K562 (cell line): ENCODE measurements at regions not wholly inside any gene's neighbourhood (a gene's known extent, or its start where the extent isn't known, plus 50 kb on each side); places are given as distances from the start of the nearest gene placed in this dataset.

Experiments used
- ATAC-seq: fragments of 200-7000 bp; cut with Tn5 transposase; 3 replicates; pipeline ENCODE4 v1.9.1; 2020; ENCODE audit warnings: moderate library complexity
- BruUV-seq: library from RNA; stranded (reverse); fragments of 400-500 nt; replicated peaks from 2 replicates; lab custom pipeline; 2021; lab: Mats Ljungman, UMichigan
- CTCF ChIA-PET: fragments of 300-600 bp; formaldehyde crosslinking; extraction: SDS; loops from one replicate; lab custom pipeline; 2021; ENCODE audit warnings: low intra/inter-chr PET ratio; lab: Yijun Ruan, JAX
- POLR2A ChIA-PET: fragments of 300-600, 350-650 bp; sonication (Branson Sonifier 250); formaldehyde crosslinking; extraction: SDS; loops from one replicate; lab custom pipeline; 2021; ENCODE audit warnings: antibody characterized with exemption, inconsistent platforms; lab: Yijun Ruan, JAX
- DNase-seq, 4 experiments: peaks; one replicate each; pipeline versions ENCODE4 v3.0.0 to v3.0.0-alpha.2; 2011 to 2018; ENCODE audit warnings: low spot score in 3 of 4, mixed read lengths in 3 of 4; ENCODE audit errors: extremely low read depth in 1 of 4
- FAIRE-seq: peaks from 2 replicates; lab custom pipeline; 2011; peaks lifted over from hg19 to GRCh38; lab: Jason Lieb, UNC
- H2AFZ ChIP-seq: 2 replicates; pipeline ENCODE4 v1.6.0; 2011; ENCODE audit warnings: low read depth, low read length, control low read depth, inconsistent platforms
- H3K27ac ChIP-seq: fragments of 200-600 bp; 3 replicates; pipeline ENCODE4 v1.8.0; 2011; ENCODE audit warnings: low read depth, mild to moderate bottlenecking, control low read depth, inconsistent platforms, low read length, moderate library complexity, mixed read lengths; ENCODE audit errors: extremely low read depth
- H3K27me3 ChIP-seq, 2 experiments: fragments of 300-600 bp in 1 of 2; 2 replicates in 1 of 2; 3 replicates in 1 of 2; pipeline versions ENCODE4 v1.6.0 to v1.8.0; 2011; ENCODE audit warnings: inconsistent platforms in 2 of 2, low read length in 2 of 2, mild to moderate bottlenecking in 1 of 2, mixed read lengths in 1 of 2, moderate library complexity in 1 of 2; ENCODE audit not compliant: control insufficient read depth in 2 of 2, insufficient read depth in 2 of 2
- H3K36me3 ChIP-seq: fragments of 300-600 bp; 3 replicates; pipeline ENCODE4 v1.8.0; 2011; ENCODE audit warnings: mild to moderate bottlenecking, low read length, inconsistent platforms; ENCODE audit not compliant: control insufficient read depth, insufficient read depth
- H3K4me1 ChIP-seq, 2 experiments: fragments of 200-600 bp in 1 of 2; replicated peaks in 1 of 2; 2 replicates in 1 of 2; 3 replicates in 1 of 2; pipeline versions ENCODE4 v1.5.1 to v1.8.0; 2011; ENCODE audit warnings: inconsistent platforms in 2 of 2, low read length in 2 of 2, mild to moderate bottlenecking in 1 of 2, mixed read lengths in 1 of 2, moderate library complexity in 1 of 2; ENCODE audit not compliant: control insufficient read depth in 2 of 2, insufficient read depth in 2 of 2
- H3K4me2 ChIP-seq: 2 replicates; pipeline ENCODE4 v1.6.1; 2011; ENCODE audit warnings: low read length, control low read depth, inconsistent platforms, mixed read lengths; ENCODE audit not compliant: insufficient read depth
- H3K4me3 ChIP-seq: fragments of 200-600 bp; sonication (generic), shearing (Covaris generic); 2 replicates; pipeline ENCODE4 v1.5.1; 2016; ENCODE audit warnings: control low read depth, inconsistent platforms
- H3K79me2 ChIP-seq: fragments of 200-600 bp; 3 replicates; pipeline ENCODE4 v1.8.0; 2011; ENCODE audit warnings: low read length, inconsistent platforms; ENCODE audit not compliant: control insufficient read depth, insufficient read depth
- H3K9ac ChIP-seq, 2 experiments: 2 replicates each; pipeline versions ENCODE4 v1.6.0 to v1.6.1; 2011; ENCODE audit warnings: low read depth in 2 of 2, low read length in 2 of 2, control low read depth in 1 of 2, inconsistent platforms in 1 of 2, mild to moderate bottlenecking in 1 of 2, mixed read lengths in 1 of 2; ENCODE audit not compliant: insufficient read depth in 1 of 2
- H3K9me1 ChIP-seq: one replicate; pipeline ENCODE4 v1.6.0; 2011; ENCODE audit warnings: inconsistent platforms, mild to moderate bottlenecking, low read length, moderate library complexity; ENCODE audit not compliant: control insufficient read depth, insufficient read depth
- H3K9me3 ChIP-seq: replicated peaks from 2 replicates; pipeline ENCODE4 v1.5.1; 2011; ENCODE audit warnings: low read depth, low read length, inconsistent platforms; ENCODE audit not compliant: control insufficient read depth, insufficient read depth
- H4K20me1 ChIP-seq: replicated peaks from 2 replicates; pipeline ENCODE4 v1.6.1; 2011; ENCODE audit warnings: low read length, inconsistent platforms, mixed read lengths; ENCODE audit not compliant: control insufficient read depth, insufficient read depth
- CBX2 ChIP-seq: fragments of 200-600 bp; sonication (generic); IDR thresholded peaks from one replicate; pipeline ENCODE4 v1.6.1; 2012; ENCODE audit warnings: mild to moderate bottlenecking, low read length, inconsistent platforms; ENCODE audit not compliant: insufficient read depth, poor library complexity, severe bottlenecking
- COPS2 ChIP-seq: fragments of 450-650 bp; conservative IDR thresholded peaks from 2 replicates; pipeline ENCODE4 v1.6.1; 2016; ENCODE audit warnings: mild to moderate bottlenecking, moderate library complexity
- ETV6 ChIP-seq, 3 experiments: fragments of 150-350 bp in 1 of 3; sonication (generic) in 1 of 3; formaldehyde crosslinking in 1 of 3; IDR thresholded peaks; 2 replicates each; pipeline versions ENCODE4 v1.6.1 to v1.8.0; 2014 to 2022; ENCODE audit warnings: borderline replicate concordance in 2 of 3, low read depth in 2 of 3, antibody characterized with exemption in 1 of 3, low read length in 1 of 3, mild to moderate bottlenecking in 1 of 3, missing genetic modification reagents in 1 of 3
- GABPB1 ChIP-seq: sonication (generic); formaldehyde crosslinking; IDR thresholded peaks from 2 replicates; pipeline ENCODE4 v1.8.0; 2022; ENCODE audit warnings: mild to moderate bottlenecking, missing genetic modification reagents
- GTF2E2 ChIP-seq: fragments of 200-800 bp; sonication (Bioruptor generic); IDR thresholded peaks from 2 replicates; pipeline ENCODE4 v1.6.1; 2016; ENCODE audit warnings: missing genetic modification characterization, missing compliant biosample characterization
- RBM34 ChIP-seq: fragments of 200-400 bp; formaldehyde crosslinking; IDR thresholded peaks from 2 replicates; pipeline ENCODE4 v1.6.1; 2018; ENCODE audit warnings: low read length, borderline replicate concordance; ENCODE audit not compliant: insufficient read depth
- SNIP1 ChIP-seq: fragments of 450-650 bp; IDR thresholded peaks from 2 replicates; pipeline ENCODE4 v1.7.1; 2017; ENCODE audit warnings: low read depth, mild to moderate bottlenecking
- TEAD2 ChIP-seq: fragments of 450-650 bp; IDR thresholded peaks from 2 replicates; pipeline ENCODE4 v1.6.1; 2016; ENCODE audit warnings: missing genetic modification characterization, control low read depth, missing compliant biosample characterization
- U2AF2 ChIP-seq: fragments of 200-400 bp; formaldehyde crosslinking; optimal IDR thresholded peaks from 2 replicates; pipeline ENCODE3; 2017; ENCODE audit warnings: low read depth, mild to moderate bottlenecking, low read length
- ZNF197 ChIP-seq: fragments of 200-800 bp; sonication (Bioruptor generic); IDR thresholded peaks from 2 replicates; pipeline ENCODE4 v1.6.1; 2016; ENCODE audit warnings: low read depth, missing genetic modification characterization, missing compliant biosample characterization
- ZNF347 ChIP-seq: fragments of 450-650 bp; formaldehyde crosslinking; IDR thresholded peaks from 2 replicates; pipeline ENCODE4 v1.4.0; 2020; ENCODE audit warnings: low read depth, mild to moderate bottlenecking, moderate library complexity
- ZNF76 ChIP-seq: fragments of 250-450 bp; sonication (Bioruptor Pico); IDR thresholded peaks from 2 replicates; pipeline ENCODE4 v1.4.0; 2020; ENCODE audit warnings: mild to moderate bottlenecking, moderate library complexity, borderline replicate concordance
- WGBS: fragments of 100-300 bp; shearing (Covaris generic); methylation state at CpG from one replicate; pipeline ENCODE4 v1.1.6; 2016; ENCODE audit warnings: low coverage, mixed read lengths; ENCODE audit not compliant: insufficient coverage; ENCODE audit errors: missing lambda C conversion rate; 5-methylcytosine and 5-hydroxymethylcytosine counted together
- in situ Hi-C: fragments of 300-500 bp; cut with MboI; formaldehyde crosslinking; loops from 4 replicates; pipeline ENCODE4 v1.15.0; 2018; ENCODE audit warnings: inconsistent platforms, mixed read lengths
- intact Hi-C: fragments of 100-400 bp; cut with micrococcal nuclease; formaldehyde crosslinking; loops from 2 replicates; pipeline ENCODE4 v1.14.2; 2022
- TF ChIP-seq, protein P1 (sequence below): IDR thresholded peaks from 2 replicates; pipeline ENCODE4 v1.6.1; 2011; ENCODE audit not compliant: insufficient read length; ENCODE audit errors: extremely low read depth

- intact Hi-C loops = no loop called here
- ChIA-PET POLR2A (interaction anchor here (0.6 kb wide), 2 partner anchors 9 to 811 kb away, joined by 3 to 4 read pairs; no protein-coding TSS in a partner anchor), CTCF (no interaction called here)
- DNase-seq = no peak
- Histone ChIP-seq H3K27me3 (peaks cover 0 to 4% of the 10 kb centered on the region in 2 experiments; a peak in 1 of 5 replicates), H4K20me1 (no peaks in the 10 kb centered on the region), H3K9me1 (no peaks in the 10 kb centered on the region), H3K4me2 (no peak overlapping the region), H3K79me2 (no peaks in the 10 kb centered on the region), H3K9me3 (0 out of 2 replicates have a peak, but pooled peaks cover 2% of the 10 kb centered on the region), H3K4me1 (no peaks in the 10 kb centered on the region), H3K4me3 (no peak overlapping the region), H3K9ac (no peak overlapping the region), H3K27ac (no peak overlapping the region), H3K36me3 (no peaks in the 10 kb centered on the region), H2AFZ (no peak overlapping the region)
- TF ChIP-seq SNIP1 = no peak
- no peak for TF ChIP-seq ZNF76 (CRISPR knock-in tag)
- no peak for TF ChIP-seq COPS2
- TF ChIP-seq GABPB1 (CRISPR knock-in tag) = no peak
- no peak for TF ChIP-seq U2AF2
- no peak for TF ChIP-seq CBX2
- no peak for TF ChIP-seq ETV6 (IDR thresholded peaks at IDR 0.05; ENCODE audit: borderline replicate concordance in 1 of 2, low read depth in 2 of 2, low read length in 1 of 2)
- TF ChIP-seq ETV6 (CRISPR knock-in tag; IDR thresholded peaks at IDR 0.05; ENCODE audit: borderline replicate concordance) = no peak
- TF ChIP-seq GTF2E2 (tag) = no peak
- no peak for TF ChIP-seq ZNF197 (CRISPR knock-in tag)
- no peak for TF ChIP-seq RBM34
- TF ChIP-seq ZNF347 = no peak
- no peak for TF ChIP-seq TEAD2 (tag)
- TF ChIP-seq, protein P1, sequence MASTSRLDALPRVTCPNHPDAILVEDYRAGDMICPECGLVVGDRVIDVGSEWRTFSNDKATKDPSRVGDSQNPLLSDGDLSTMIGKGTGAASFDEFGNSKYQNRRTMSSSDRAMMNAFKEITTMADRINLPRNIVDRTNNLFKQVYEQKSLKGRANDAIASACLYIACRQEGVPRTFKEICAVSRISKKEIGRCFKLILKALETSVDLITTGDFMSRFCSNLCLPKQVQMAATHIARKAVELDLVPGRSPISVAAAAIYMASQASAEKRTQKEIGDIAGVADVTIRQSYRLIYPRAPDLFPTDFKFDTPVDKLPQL = no peak
- under 1% methylated on average over 8 of the region's 11 CpGs for WGBS
- in situ Hi-C loops = no loop called here
- no peak for ATAC-seq
- BruUV-seq = no TSS peak
- no peak for FAIRE-seq
These were observed 91.9 kb upstream of the STC2 start for GRCh38 chr5:173420108-173420507.
